Uterus (tissue), 2 donors: ENCODE measurements at regions not wholly inside any gene's neighbourhood (a gene's known extent, or its start where the extent isn't known, plus 50 kb on each side); places are given as distances from the start of the nearest gene placed in this dataset.

Source experiments
- POLR2A ChIP-seq, 2 donors: fragments of 450-650 bp; IDR thresholded peaks; one replicate each; pipeline ENCODE4 v1.6.1; 2016; ENCODE audit warnings: antibody characterized with exemption in 2 of 2, mild to moderate bottlenecking in 1 of 2, moderate library complexity in 1 of 2
- TF ChIP-seq, protein P1 (sequence below), 4 experiments: fragments of 200-600 bp in 2 of 4; fragments of 450-650 bp in 2 of 4; sonication (generic) in 2 of 4; IDR thresholded peaks; one replicate each; pipeline ENCODE4 v1.5.1; 2016 to 2019; ENCODE audit warnings: antibody characterized with exemption in 4 of 4, mild to moderate bottlenecking in 2 of 4, moderate library complexity in 1 of 4

DNA sequence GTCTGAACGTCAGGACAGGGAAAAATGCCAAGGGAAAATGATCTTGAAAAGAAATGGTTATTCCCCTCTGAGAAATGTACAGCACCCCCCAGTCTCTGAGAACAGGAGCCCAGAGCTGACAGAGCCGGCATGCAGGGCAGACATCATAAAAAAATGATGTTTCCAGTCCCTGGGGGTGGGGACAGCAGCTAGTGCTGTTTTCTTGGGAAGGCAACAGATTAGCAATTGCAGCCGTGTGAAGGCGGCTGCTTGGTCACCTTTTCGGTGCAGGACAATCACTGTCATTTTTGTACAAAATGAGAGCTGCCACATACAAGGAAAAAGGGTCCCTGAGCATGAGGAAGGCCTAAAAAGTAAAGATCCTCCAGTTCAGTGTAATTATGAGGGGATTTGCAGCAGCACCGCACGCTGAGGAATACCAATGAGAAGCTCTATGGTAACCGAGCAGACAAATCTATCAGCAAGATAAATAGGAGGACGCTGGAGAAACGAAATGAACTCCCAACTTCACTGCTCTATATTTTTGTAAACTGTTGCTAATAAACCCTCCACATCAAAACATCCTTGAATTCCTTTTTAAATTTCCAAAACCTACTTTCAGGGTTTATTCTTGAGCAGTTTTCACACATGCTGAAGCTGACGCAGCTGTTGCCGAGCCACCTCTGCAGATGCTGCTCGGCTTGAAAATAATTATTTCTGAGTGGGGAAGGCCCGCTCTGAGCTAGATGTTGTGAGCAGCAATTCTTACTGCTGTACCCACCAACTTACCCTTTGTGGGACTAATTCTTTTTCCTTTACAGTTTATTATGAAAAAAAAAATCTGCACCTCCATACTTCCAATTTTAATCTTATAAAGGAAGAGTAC lies 98.2 kb upstream of the NEBL start:
- TF ChIP-seq, protein P1, sequence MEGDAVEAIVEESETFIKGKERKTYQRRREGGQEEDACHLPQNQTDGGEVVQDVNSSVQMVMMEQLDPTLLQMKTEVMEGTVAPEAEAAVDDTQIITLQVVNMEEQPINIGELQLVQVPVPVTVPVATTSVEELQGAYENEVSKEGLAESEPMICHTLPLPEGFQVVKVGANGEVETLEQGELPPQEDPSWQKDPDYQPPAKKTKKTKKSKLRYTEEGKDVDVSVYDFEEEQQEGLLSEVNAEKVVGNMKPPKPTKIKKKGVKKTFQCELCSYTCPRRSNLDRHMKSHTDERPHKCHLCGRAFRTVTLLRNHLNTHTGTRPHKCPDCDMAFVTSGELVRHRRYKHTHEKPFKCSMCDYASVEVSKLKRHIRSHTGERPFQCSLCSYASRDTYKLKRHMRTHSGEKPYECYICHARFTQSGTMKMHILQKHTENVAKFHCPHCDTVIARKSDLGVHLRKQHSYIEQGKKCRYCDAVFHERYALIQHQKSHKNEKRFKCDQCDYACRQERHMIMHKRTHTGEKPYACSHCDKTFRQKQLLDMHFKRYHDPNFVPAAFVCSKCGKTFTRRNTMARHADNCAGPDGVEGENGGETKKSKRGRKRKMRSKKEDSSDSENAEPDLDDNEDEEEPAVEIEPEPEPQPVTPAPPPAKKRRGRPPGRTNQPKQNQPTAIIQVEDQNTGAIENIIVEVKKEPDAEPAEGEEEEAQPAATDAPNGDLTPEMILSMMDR (IDR thresholded peaks at IDR 0.05), result no peak
- no peak for TF ChIP-seq POLR2A (IDR thresholded peaks at IDR 0.05)
